Transverse colon (tissue), 4 donors: ENCODE measurements at regions not wholly inside any gene's neighbourhood (a gene's known extent, or its start where the extent isn't known, plus 50 kb on each side); places are given as distances from the start of the nearest gene placed in this dataset.

Experiments
- DNase-seq: peaks from one replicate; pipeline ENCODE4 v3.0.0-alpha.2; 2019
- H3K27ac ChIP-seq, 4 donors: fragments of 200-600 bp; sonication (generic); 2 replicates each; pipeline ENCODE4 v1.5.1; 2016 to 2018; ENCODE audit warnings: inconsistent platforms in 4 of 4
- H3K27me3 ChIP-seq: fragments of 200-600 bp; sonication (generic); 2 replicates; pipeline ENCODE4 v1.5.1; 2017; ENCODE audit warnings: inconsistent platforms
- H3K36me3 ChIP-seq, 4 donors: fragments of 200-600 bp; sonication (generic); 2 replicates each; pipeline ENCODE4 v1.5.1; 2017 to 2019; ENCODE audit warnings: inconsistent platforms in 4 of 4
- H3K4me1 ChIP-seq, 4 donors: fragments of 200-600 bp; sonication (generic); 2 replicates each; pipeline ENCODE4 v1.5.1; 2017 to 2020; ENCODE audit warnings: inconsistent platforms in 4 of 4
- H3K4me3 ChIP-seq, 4 donors: fragments of 200-600 bp; sonication (generic); 1 replicate in 1 of 4; 2 replicates in 3 of 4; pipeline versions ENCODE4 v1.5.1 to v1.6.1; 2017 to 2019; ENCODE audit warnings: inconsistent platforms in 4 of 4
- H3K9me3 ChIP-seq, 2 donors: fragments of 200-600 bp; sonication (generic); 2 replicates each; pipeline ENCODE4 v1.5.1; 2017 to 2019; ENCODE audit warnings: inconsistent platforms in 2 of 2
- CTCF ChIP-seq, 5 experiments: fragments of 200-600 bp in 3 of 5; fragments of 450-650 bp in 2 of 5; sonication (generic) in 3 of 5; IDR thresholded peaks; 1 replicate in 2 of 5; 2 replicates in 3 of 5; pipeline ENCODE4 v1.5.1; 2016 to 2017; ENCODE audit warnings: antibody characterized with exemption in 5 of 5, inconsistent platforms in 3 of 5, mild to moderate bottlenecking in 2 of 5, moderate library complexity in 1 of 5
- EP300 ChIP-seq: sonication (generic); formaldehyde crosslinking; IDR thresholded peaks from one replicate; pipeline ENCODE4 v1.6.1; 2017; ENCODE audit warnings: antibody characterized with exemption, low read depth
- POLR2A ChIP-seq: fragments of 450-650 bp; IDR thresholded peaks from one replicate; pipeline ENCODE4 v1.6.1; 2016; ENCODE audit warnings: antibody characterized with exemption, mild to moderate bottlenecking, moderate library complexity
- POLR2AphosphoS5 ChIP-seq, 3 donors: sonication (generic); formaldehyde crosslinking; IDR thresholded peaks; one replicate each; pipeline ENCODE4 v1.6.1; 2016; ENCODE audit warnings: antibody characterized with exemption in 3 of 3
- WGBS, 2 donors: methylation state at CpG; one replicate each; pipeline ENCODE4 v1.1.5; 2018; ENCODE audit warnings: low coverage in 1 of 2; 5-methylcytosine and 5-hydroxymethylcytosine counted together
- in situ Hi-C, 4 donors: fragments of 200-750 bp; cut with MboI; loops; one replicate each; pipeline versions ENCODE4 v1.15.0 to v1.15.1; 2017; ENCODE audit warnings: low sequenced_read_pairs in 3 of 4, low pct_ligation_motif_present in 1 of 4, low pct_unique_long_range_greater_than_20kb in 1 of 4
- intact Hi-C: fragments of 100-400 bp; cut with DNase I; formaldehyde crosslinking; loops from one replicate; pipeline ENCODE4 v1.15.1; 2023; ENCODE audit warnings: low total_unique reads

- in situ Hi-C loops = no loop called here
- no peak overlapping the region for H3K4me3 ChIP-seq
- no peaks in the 10 kb centered on the region for H3K4me1 ChIP-seq
- no peak overlapping the region for H3K27ac ChIP-seq
- no peak for DNase-seq
- H3K36me3 ChIP-seq = no peaks in the 10 kb centered on the region
- WGBS, 2 donors = 80 to 88% methylated on average over 2 to 3 of the region's 3 CpGs
- H3K27me3 ChIP-seq = no peaks in the 10 kb centered on the region
- no peaks in the 10 kb centered on the region for H3K9me3 ChIP-seq
- TF ChIP-seq CTCF (IDR thresholded peaks at IDR 0.05) (no peak), POLR2A (no peak), EP300 (no peak), POLR2AphosphoS5 (IDR thresholded peaks at IDR 0.05) (no peak)
- intact Hi-C loops = no loop called here
These were observed 473.3 kb downstream of the GATA3 start for GRCh38 chr10:8527773-8528172.

GRCh38 chr10:8531116-8531515 is 476.6 kb downstream of the GATA3 start:
- H3K27me3 ChIP-seq = no peaks in the 10 kb centered on the region
- no peak overlapping the region for H3K4me3 ChIP-seq
- intact Hi-C loops (no loop called here), in situ Hi-C loops (no loop called here)
- no peak overlapping the region for H3K27ac ChIP-seq
- DNase-seq = no peak
- H3K4me1 ChIP-seq = no peaks in the 10 kb centered on the region
- TF ChIP-seq CTCF (IDR thresholded peaks at IDR 0.05) (no peak), POLR2AphosphoS5 (IDR thresholded peaks at IDR 0.05) (no peak), POLR2A (no peak), EP300 (no peak)
- no peaks in the 10 kb centered on the region for H3K9me3 ChIP-seq
- WGBS, 2 donors = 77 to 82% methylated on average over 2 to 8 of the region's 8 CpGs
- no peaks in the 10 kb centered on the region for H3K36me3 ChIP-seq

- intact Hi-C loops (no loop called here), in situ Hi-C loops (no loop called here)
- no peaks in the 10 kb centered on the region for H3K4me1 ChIP-seq
- H3K36me3 ChIP-seq = no peaks in the 10 kb centered on the region
- H3K9me3 ChIP-seq = no peaks in the 10 kb centered on the region
- no peaks in the 10 kb centered on the region for H3K27me3 ChIP-seq
- no peak overlapping the region for H3K4me3 ChIP-seq
- no peak for DNase-seq
- H3K27ac ChIP-seq = no peak overlapping the region
- TF ChIP-seq POLR2A (no peak), POLR2AphosphoS5 (IDR thresholded peaks at IDR 0.05) (no peak), CTCF (IDR thresholded peaks at IDR 0.05) (no peak), EP300 (no peak)
These were observed 478.2 kb downstream of the GATA3 start for GRCh38 chr10:8532647-8533046.

- in situ Hi-C loops = no loop called here
- 80 to 81% methylated on average over 7 to 12 of the region's 12 CpGs for WGBS, 2 donors
These were observed 479.0 kb downstream of the GATA3 start for GRCh38 chr10:8533462-8533861.

More at GRCh38 chr10:8533462-8533861, 479.0 kb downstream of the GATA3 start:
- no peaks in the 10 kb centered on the region for H3K9me3 ChIP-seq
- no peak for DNase-seq
- no peaks in the 10 kb centered on the region for H3K36me3 ChIP-seq
- H3K27me3 ChIP-seq = no peaks in the 10 kb centered on the region
- no peaks in the 10 kb centered on the region for H3K4me1 ChIP-seq
- H3K4me3 ChIP-seq = no peak overlapping the region
- intact Hi-C loops = no loop called here
- TF ChIP-seq POLR2A (no peak), CTCF (IDR thresholded peaks at IDR 0.05) (no peak), POLR2AphosphoS5 (IDR thresholded peaks at IDR 0.05) (no peak), EP300 (no peak)
- no peak overlapping the region for H3K27ac ChIP-seq
